Right atrium auricular region (tissue), 2 donors: ENCODE measurements at regions not wholly inside any gene's neighbourhood (a gene's known extent, or its start where the extent isn't known, plus 50 kb on each side); places are given as distances from the start of the nearest gene placed in this dataset.

Experiments
- DNase-seq: peaks from one replicate; pipeline ENCODE4 v3.0.0-alpha.2; 2019; ENCODE audit warnings: low spot score
- H3K27ac ChIP-seq, 2 donors: fragments of 200-600 bp; sonication (generic); 1 replicate in 1 of 2; 2 replicates in 1 of 2; pipeline ENCODE4 v1.5.1; 2016 to 2019
- H3K27me3 ChIP-seq, 2 donors: fragments of 200-600 bp; sonication (generic); one replicate each; pipeline versions ENCODE4 v1.5.1 to v1.6.0; 2017 to 2019
- H3K36me3 ChIP-seq: fragments of 200-600 bp; sonication (generic); one replicate; pipeline ENCODE4 v1.5.1; 2016
- H3K4me1 ChIP-seq, 2 donors: fragments of 200-600 bp; sonication (generic); one replicate each; pipeline versions ENCODE4 v1.5.1 to v1.6.0; 2017 to 2019
- H3K4me3 ChIP-seq, 2 donors: fragments of 200-600 bp; sonication (generic); 1 replicate in 1 of 2; 2 replicates in 1 of 2; pipeline ENCODE4 v1.5.1; 2017 to 2019; ENCODE audit warnings: mild to moderate bottlenecking in 1 of 2, moderate library complexity in 1 of 2
- H3K9me3 ChIP-seq, 2 donors: fragments of 200-600 bp; sonication (generic); one replicate each; pipeline ENCODE4 v1.5.1; 2019
- CTCF ChIP-seq, 2 donors: fragments of 200-600 bp; sonication (generic); IDR thresholded peaks; one replicate each; pipeline ENCODE4 v1.5.1; 2019; ENCODE audit warnings: antibody characterized with exemption in 2 of 2

GRCh38 chr13:99648066-99648665 lies 146.9 kb downstream of the TM9SF2 start:
- DNase-seq, result no peak
- no peak for TF ChIP-seq CTCF (IDR thresholded peaks at IDR 0.05)
- no peaks in the 10 kb centered on the region for H3K36me3 ChIP-seq
- no peaks in the 10 kb centered on the region for H3K9me3 ChIP-seq
- H3K27ac ChIP-seq, result no peak overlapping the region
- no peak overlapping the region for H3K4me3 ChIP-seq
- no peaks in the 10 kb centered on the region for H3K4me1 ChIP-seq
- H3K27me3 ChIP-seq, result no peaks in the 10 kb centered on the region

DNA sequence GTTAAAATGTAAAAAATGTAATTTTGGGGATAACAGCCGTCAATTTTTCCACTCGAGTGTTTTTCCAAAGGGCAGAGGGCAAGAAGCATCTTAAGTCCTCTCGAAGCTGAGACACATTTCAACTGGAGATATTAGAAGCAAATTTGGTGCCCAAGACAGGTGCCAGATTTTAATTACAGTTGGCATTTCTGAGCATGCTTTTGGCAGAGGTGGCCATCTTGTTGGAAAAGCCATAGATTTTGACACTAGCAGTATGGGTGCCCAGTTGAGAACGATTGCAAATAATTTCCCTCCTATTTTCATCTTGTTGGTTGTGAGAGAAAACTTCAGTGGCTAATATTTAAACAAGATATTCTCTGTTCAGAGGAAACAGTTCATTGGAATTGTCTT lies 146.3 kb downstream of the TM9SF2 start:
- no peaks in the 10 kb centered on the region for H3K9me3 ChIP-seq
- H3K27me3 ChIP-seq, result no peaks in the 10 kb centered on the region
- no peak overlapping the region for H3K4me3 ChIP-seq
- no peak overlapping the region for H3K27ac ChIP-seq
- H3K4me1 ChIP-seq, result no peaks in the 10 kb centered on the region
- H3K36me3 ChIP-seq, result no peaks in the 10 kb centered on the region
- TF ChIP-seq CTCF (IDR thresholded peaks at IDR 0.05), result no peak
- DNase-seq, result no peak

DNA sequence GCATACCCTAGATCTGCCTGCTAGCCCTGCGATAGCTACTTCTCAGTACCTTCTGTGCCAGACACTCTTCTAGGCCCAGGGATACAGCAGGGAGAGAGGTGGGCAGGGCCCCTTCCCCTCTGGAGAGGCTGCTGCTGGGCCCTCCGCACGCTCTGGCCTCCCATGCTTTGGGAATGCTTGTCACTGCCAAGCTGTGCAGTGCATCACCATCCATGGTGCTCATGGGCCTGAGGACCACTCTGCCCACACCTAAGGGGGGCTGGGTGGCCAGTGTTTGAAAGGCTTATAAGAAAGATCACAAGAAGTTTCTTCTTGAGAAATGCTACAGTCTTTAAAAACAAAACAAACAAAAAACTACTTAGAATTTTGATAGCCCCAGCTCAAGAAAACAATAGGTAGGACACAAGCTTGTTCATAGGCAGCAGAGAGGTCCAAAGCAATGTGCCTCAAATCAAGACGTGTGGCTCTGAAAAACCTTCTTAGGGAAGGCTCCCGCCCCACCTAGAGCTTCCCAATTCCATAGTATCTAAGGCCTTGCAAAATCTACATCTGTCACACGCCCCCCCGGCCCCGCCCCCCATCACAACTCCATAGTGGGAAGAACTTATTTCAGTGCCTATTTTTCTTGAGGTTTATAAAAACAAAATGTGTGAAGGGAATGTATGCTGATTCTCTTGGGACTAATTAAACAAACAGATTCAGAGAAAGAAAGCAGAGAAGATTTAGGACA lies 145.8 kb downstream of the TM9SF2 start:
- no peak for TF ChIP-seq CTCF (IDR thresholded peaks at IDR 0.05)
- no peak for DNase-seq
- no peaks in the 10 kb centered on the region for H3K36me3 ChIP-seq
- no peaks in the 10 kb centered on the region for H3K9me3 ChIP-seq
- H3K4me3 ChIP-seq, result no peak overlapping the region
- no peak overlapping the region for H3K27ac ChIP-seq
- H3K4me1 ChIP-seq, result no peaks in the 10 kb centered on the region
- no peaks in the 10 kb centered on the region for H3K27me3 ChIP-seq

DNA sequence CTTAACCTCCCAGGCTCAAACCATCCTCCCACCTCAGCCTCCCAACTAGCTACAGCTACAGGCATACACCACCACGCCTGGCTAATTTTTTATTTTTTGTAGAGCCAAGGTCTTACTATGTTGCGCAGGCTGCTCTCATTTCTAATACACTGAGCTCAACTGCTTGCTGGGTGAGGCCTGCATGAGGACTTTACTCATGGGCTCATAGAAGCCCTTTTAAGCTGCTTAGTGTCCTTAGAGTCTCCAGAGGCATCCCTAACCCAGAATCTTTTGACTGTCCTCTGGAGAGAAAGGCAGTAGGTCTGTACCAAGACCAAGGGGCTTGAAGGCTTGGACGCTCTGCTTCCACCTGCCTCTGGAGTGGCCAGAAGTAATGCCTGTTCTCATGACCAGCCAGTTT lies 141.6 kb downstream of the TM9SF2 start:
- Histone ChIP-seq H3K27me3 (no peaks in the 10 kb centered on the region), H3K36me3 (no peaks in the 10 kb centered on the region), H3K4me1 (no peaks in the 10 kb centered on the region), H3K9me3 (no peaks in the 10 kb centered on the region), H3K4me3 (no peak overlapping the region), H3K27ac (no peak overlapping the region)
- DNase-seq, result no peak
- no peak for TF ChIP-seq CTCF (IDR thresholded peaks at IDR 0.05)

DNA sequence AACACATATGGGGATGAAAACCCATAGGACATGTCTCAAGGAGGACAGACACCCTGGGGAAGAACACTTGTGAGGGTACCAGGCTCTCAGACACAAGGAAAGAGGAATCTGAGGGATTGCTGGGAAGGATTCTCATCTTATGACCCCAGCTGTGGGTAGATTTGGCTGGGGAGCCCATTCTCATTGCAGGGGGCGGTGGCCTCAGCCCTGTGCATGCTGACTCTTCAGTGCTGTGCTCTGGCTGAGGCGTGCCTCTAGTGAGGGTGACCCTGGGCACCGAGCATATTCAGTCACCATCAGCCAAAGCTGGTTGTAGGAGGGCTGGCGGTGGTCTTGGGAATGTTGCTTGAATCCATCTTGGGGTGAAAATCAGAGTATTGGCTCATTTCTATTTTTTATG lies 140.7 kb downstream of the TM9SF2 start:
- Histone ChIP-seq H3K4me3 (no peak overlapping the region), H3K9me3 (no peaks in the 10 kb centered on the region), H3K27me3 (no peaks in the 10 kb centered on the region), H3K27ac (no peak overlapping the region), H3K36me3 (no peaks in the 10 kb centered on the region), H3K4me1 (no peaks in the 10 kb centered on the region)
- DNase-seq, result no peak
- no peak for TF ChIP-seq CTCF (IDR thresholded peaks at IDR 0.05)

DNA sequence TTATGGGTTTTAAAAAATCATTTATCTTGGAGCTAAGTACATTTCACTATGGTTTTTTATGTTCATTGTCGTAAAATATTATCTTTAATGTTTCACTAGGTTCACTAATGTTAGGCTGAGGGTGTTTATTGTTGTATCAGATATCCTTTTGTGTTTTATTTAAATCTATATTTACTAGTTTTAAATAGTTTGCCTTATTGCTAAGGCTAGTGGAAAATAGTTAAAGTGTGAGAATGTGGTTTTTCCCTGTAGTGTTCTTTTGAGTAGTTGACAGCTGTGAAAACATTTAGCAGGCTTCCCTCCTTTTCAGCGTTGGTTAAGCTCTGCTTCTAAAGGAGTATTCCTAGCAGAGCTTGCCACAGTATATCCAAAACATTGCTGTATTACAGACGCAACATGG lies 139.0 kb downstream of the TM9SF2 start:
- no peak for DNase-seq

More for the DNA sequence above, 139.0 kb downstream of the TM9SF2 start:
- Histone ChIP-seq H3K4me1 (no peaks in the 10 kb centered on the region), H3K9me3 (no peaks in the 10 kb centered on the region), H3K27ac (no peak overlapping the region), H3K4me3 (no peak overlapping the region), H3K27me3 (no peaks in the 10 kb centered on the region), H3K36me3 (no peaks in the 10 kb centered on the region)
- no peak for TF ChIP-seq CTCF (IDR thresholded peaks at IDR 0.05)
